GM12891 (cell line): ENCODE measurements at regions not wholly inside any gene's neighbourhood (a gene's known extent, or its start where the extent isn't known, plus 50 kb on each side); places are given as distances from the start of the nearest gene placed in this dataset.

ENCODE experiments used
- PAX5 ChIP-seq: IDR thresholded peaks from 2 replicates; pipeline ENCODE4 v1.6.1; 2011; ENCODE audit warnings: low read length, moderate library complexity, mild to moderate bottlenecking; ENCODE audit not compliant: insufficient read depth, severe bottlenecking
- POLR2A ChIP-seq: IDR thresholded peaks from 2 replicates; pipeline ENCODE4 v1.6.1; 2011; ENCODE audit warnings: low read depth, low read length, control low read depth
- POLR2AphosphoS5 ChIP-seq: IDR thresholded peaks from 2 replicates; pipeline ENCODE4 v1.6.1; 2011; ENCODE audit warnings: low read depth, low read length, control low read depth

GRCh38 chr6:5898102-5898501, 108.6 kb downstream of the NRN1 start:
- TF ChIP-seq POLR2A: no peak
- TF ChIP-seq POLR2AphosphoS5: no peak
- no peak for TF ChIP-seq PAX5
